HG02943 (cell line): ENCODE measurements at regions not wholly inside any gene's neighbourhood (a gene's known extent, or its start where the extent isn't known, plus 50 kb on each side); places are given as distances from the start of the nearest gene placed in this dataset.
"Not testable (repeated sequence)": the region's sequence is repeated elsewhere in the genome, so short reads cannot be mapped to it uniquely, and the experiment has no call there.

Experiments
- ATAC-seq: cut with Tn5 transposase; IDR thresholded peaks from one replicate; pipeline ENCODE4 v1.9.1; 2021; ENCODE audit warnings: mild to moderate bottlenecking, low read depth, moderate library complexity; ENCODE audit not compliant: unreplicated experiment

DNA sequence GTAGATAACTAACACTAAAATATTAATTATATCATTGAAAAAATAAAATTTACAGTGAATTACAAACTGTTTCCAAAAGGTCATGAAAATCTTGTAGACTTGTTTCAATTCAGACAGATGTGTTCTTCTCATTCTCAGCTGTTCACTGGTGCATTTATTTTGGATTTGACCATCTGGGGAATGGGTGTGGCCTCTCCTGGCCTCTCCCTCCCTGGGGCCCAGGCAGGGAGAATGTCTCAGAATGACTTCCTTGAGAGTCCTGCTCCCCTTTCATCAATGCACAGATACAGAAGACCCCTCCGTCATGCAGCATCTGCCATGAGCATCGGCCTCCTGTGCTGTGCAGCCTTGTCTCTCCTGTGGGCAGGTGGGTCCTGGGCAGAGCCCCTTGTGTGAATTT, 192.8 kb upstream of the PRSS58 start:
- ATAC-seq, result no peak

DNA sequence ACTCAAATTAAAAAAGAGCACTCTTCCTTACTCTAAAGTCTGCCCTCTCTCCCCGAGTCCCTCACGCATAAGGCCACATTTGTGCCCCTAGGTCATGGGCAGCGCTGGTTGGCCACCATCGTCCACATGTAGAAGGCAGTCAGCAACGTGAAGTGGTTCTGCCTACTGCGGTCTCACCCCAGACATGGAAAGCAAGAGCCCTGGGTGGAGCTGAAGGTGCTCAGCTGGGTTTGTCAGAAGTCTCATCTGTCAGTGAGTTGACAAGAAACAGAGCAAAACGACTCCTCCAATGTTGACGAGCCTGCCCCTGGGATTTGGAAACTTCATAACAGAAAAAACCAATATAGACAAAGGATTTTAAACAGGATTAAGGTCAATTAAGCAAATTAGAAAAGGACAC, 192.3 kb upstream of the PRSS58 start:
- no peak for ATAC-seq

DNA sequence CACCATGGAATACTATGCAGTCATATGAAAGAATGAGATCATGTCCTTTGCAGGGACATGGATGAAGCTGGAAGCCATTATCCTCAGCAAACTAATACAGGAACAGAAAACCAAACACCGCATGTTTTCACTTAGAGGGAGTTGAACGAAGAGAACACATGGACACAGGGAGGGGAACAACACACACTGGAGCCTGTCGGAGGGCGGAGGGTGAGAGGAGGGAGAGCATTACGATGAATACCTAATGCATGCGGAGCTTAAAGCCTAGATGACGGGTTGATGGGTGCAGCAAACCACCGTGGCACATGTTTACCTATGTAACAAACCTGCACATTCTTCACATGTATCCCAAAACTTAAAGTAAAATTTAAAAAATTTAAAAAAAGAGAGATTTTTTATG, 191.0 kb upstream of the PRSS58 start:
- ATAC-seq, result not testable (repeated sequence)

DNA sequence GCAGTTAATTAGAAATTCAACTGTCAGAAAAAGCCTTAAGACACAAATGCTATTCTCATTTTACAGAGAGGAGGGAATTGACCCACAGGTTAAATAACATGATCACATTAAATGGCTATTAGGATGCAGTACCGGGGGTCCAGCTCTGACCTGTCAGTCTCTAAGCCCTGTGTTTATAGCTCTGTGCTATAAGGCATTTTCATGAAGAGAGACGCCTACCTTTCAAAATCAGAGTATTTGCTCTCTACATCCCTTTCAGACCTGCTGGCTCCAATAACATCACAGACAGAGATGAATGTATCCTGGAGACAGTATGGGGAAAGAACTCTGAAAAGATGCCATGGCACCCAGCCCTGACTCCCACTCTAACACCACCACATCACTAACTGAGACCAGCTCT, 189.9 kb upstream of the PRSS58 start:
- ATAC-seq, result no peak

DNA sequence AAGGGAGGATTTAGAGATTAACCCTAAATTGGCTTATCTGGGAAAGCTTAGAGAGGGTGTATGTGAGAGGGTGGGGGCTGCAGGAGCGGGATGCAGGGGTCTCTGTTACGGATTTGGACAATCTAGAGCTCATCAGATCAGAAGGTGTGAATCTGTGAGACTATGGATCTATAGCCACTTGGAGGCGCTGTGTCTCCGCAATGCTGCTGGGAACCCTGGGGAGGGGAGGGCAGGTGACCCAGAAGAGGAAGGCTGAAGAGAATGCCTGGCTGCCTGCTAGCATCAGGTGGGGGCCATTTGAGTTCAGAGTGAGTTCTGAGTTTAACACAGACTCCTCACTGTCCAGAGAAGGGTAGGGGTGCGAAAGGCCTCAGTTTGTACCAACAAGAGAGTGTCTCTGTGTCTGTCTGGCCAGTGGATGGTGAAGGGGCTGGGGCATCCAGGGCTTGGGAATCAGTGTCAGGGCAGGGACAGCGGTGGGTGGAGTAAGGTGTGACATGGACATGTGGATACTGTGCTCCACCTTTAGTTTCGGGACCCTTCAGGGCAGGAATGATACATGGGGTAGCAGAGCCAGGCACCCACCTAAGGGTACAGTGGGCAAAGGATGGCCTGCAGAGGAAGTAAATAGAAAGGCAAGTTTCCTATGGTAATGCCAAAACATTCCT, 187.3 kb upstream of the PRSS58 start:
- no peak for ATAC-seq

DNA sequence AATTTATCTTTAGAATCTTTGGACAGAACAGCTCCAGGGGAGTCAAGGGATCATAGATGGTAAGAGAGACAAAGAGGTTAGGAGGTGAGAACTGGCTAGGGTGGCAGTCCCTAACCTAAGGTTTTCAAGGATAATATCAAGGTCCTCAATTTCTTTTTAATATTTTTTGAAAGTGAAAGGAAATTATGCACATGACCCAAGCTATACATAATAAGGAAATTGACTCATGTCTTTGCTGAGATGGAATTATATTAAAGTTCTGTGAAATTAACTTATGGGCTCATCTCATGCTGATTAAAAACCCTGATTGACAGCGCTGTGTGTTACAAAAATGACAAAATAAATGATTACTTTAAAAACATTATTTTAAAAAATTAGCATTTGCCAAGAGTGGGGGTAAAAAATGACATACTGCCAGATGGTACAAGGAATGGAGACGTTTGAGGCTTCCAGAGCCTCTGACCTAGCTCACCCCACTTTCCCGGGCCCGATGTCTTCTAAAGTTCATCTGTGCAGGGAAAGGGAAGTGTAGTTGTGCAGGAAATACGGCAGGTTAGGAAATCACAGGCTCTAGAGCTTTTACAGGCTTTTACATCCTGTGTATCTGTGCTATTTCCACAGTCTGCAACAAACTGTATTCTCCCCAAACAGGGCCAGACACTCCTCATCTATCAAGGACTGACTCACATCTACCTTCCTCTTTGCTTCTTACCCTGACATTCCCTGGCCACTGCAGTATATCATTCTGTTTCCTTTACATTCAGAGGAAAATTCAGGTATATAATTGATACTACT, 185.6 kb upstream of the PRSS58 start:
- no peak for ATAC-seq

DNA sequence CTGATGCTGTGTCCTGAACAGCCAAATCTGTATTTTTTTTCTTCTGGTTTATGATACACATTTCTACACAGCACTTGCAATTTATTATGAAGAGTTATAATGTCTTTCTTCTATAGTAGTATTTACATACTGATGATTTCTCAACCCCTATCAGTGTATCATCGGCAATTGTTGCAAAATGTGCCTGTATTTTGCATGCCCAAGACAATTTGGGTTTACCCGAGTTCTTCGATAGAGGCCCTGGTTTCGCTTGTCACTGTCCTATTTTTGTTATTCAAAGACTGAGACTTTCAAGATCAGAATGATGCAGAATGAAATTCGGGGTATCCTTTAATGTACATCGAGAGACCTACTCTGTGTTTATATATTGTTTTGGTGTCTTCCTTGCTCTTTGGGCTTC, 184.5 kb upstream of the PRSS58 start:
- ATAC-seq, result no peak

DNA sequence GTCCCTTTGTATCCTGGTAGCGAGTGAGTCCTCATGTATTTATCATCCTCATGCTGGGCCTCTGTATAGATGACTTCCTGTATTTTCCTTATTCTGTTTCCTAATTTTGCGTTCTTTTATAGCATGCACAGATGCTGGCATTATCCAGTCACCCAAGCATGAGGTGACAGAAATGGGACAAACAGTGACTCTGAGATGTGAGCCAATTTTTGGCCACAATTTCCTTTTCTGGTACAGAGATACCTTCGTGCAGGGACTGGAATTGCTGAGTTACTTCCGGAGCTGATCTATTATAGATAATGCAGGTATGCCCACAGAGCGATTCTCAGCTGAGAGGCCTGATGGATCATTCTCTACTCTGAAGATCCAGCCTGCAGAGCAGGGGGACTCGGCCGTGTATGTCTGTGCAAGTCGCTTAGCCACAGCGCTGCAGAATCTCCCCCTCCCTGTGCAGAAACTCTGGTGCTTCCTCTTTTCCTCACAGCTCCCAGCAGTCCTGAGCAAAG, 183.1 kb upstream of the PRSS58 start:
- no peak for ATAC-seq

DNA sequence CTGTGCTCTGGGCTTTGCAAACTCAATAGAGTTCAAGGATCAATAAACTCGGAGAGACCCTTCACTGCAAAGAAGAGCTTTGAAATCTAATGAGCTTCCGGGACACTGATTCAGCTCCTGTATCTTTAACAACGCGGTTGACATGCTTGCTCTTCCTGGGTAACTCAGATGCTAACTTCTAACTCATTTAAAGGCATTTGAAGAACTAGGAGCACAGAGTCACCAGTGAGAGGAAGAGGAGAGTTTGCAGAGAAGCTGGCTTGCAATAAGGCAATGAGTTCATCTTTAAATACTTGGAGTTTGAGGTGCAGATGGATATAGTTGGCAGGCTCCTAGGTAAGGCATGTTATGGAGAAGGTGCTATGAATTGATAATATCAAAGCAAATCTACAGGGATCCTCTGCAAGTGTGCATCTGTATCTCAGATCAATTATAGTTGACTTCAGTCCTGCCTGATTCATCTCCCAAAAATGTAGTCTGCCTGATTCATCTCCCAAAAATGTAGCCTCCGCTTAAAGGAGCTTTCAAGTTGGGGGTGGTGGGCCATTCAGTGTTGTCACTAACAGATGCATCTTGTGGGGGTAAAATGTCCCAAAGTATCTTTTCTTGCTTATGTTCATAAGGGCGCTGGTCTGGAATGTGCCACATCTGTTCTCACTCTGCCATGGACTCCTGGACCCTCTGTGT, 182.5 kb upstream of the PRSS58 start:
- no peak for ATAC-seq

DNA sequence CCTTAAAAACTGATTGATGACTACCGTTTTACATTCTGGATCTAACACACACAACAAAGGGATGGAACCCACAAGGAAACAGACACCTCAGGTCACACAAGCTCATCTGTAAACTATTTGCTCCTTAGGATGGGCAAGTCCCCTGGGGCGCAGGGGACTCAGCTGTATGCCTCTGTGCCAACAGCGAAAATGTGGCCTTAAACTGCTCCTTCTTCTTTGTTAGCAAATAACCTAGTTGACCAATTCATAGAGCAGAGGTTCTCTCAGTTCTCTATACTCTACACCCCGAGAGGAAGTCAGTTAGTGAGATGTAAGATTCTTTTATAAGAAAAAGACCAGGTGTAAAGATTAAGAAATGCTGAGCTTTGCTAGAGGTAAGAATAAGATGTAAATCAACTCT, 181.9 kb upstream of the PRSS58 start:
- ATAC-seq, result no peak

DNA sequence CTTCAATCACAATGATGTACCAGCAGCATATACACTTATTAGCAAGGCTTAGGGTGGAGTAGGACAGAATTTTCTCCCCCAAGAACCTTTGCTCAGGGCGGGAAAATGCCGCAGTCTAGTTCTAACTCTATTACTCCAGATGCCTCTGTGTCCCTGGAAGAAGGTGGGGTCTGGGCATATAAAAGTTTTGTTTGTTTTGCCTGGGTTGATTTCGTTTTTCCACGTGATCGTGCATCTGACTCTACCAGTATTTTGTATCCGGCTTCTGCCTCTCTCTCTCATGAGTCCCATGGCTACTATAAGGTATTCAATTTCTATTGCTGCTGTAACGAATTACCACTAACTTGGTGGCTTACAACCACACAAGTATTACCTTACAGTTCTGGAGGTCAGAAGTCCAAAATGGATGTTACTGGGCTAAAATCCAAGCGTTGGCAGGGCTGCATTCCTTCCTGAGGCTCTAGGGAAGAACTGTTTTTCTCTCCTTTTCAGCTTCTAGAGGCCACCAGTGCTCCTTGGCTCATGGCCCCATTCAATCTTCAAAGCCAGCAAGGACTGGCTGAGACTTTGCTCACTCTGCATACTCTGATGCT, 181.2 kb upstream of the PRSS58 start:
- ATAC-seq, result no peak

DNA sequence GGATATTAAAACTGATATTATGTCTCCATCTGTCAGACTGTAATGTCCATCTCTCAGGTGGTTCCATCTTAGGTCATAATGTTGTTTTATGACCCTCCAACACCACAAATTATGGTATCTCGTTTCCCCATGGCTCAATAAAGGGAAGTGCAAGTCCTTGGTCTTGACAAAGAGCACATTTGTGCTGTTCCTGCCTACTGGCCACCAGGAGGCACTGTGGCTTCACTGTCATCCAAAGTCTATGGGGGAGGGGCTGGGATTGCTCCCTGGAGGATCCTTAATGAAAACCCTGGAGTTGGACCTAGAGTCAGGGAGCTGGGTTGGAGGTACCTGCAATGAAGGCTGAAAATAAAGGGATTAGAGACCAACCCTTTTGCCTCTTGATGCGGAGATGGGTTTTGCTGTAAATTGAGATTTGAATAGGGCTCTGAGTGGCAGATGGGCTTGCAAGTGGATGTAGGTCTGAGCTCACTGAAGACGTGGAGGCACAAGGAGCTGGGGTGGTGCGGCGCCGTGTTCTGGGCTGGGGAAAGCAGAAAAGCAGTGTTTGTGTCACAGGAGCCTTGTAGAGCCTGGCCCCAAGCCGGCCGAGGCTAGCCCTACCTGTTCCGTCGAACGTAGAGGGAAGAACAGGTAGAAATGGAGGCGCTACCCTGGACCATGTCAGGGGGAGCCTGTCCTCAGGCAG, 180.5 kb upstream of the PRSS58 start:
- no peak for ATAC-seq

DNA sequence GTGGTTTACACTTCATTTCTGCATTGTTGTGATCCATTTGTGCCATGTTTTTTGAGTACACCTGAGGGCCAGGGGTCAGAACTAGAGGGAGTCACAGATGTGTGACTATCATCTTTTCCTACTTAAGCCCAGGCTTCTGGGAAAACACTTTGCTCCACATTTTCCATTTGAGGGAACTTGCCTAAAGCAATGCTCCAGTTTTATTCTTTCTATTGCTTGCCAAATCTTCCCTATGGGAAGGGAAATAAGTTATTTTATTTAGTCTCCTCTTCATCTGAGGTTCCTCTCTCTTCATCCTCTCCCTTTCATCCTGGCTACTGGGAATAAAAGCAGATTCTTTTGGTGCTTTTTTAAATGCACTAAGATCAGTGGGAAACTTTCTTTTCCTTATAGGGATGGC, 179.9 kb upstream of the PRSS58 start:
- no peak for ATAC-seq

DNA sequence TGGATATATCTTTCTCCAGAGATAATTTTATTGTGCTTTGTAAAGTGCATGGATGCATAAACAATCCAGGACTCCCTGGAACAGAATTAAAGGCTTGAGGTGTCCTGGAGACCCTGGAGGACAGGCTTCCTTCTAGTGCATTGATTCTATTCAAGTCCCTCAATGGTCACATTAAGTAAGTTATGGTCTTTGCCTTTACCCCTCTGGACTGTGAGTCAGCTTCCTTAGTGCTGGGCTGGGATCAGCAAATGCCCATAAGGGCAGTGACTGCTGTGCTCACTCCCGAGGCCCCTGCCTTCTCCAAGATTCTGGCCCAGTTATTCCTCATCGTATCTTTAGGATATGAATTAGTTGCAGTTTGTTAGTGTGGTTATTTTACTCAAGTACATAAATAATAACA, 178.7 kb upstream of the PRSS58 start:
- ATAC-seq, result no peak

DNA sequence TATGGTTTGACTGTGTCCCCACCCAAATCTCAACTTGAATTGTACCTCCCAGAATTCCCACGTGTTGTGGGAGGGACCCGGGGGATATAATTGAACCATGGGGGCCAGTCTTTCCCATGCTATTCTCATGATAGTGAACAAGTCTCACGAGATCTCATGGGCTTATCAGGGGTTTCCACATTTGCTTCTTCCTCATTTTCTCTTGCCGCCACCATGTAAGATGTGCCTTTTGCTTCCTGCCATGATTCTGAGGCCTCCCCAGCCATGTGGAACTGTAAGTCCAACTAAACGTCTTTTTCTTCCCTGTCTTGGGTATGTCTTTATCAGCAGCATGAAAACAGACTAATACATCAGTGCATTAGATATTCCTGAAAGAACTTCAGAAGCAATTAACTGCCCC, 177.7 kb upstream of the PRSS58 start:
- not testable (repeated sequence) for ATAC-seq

DNA sequence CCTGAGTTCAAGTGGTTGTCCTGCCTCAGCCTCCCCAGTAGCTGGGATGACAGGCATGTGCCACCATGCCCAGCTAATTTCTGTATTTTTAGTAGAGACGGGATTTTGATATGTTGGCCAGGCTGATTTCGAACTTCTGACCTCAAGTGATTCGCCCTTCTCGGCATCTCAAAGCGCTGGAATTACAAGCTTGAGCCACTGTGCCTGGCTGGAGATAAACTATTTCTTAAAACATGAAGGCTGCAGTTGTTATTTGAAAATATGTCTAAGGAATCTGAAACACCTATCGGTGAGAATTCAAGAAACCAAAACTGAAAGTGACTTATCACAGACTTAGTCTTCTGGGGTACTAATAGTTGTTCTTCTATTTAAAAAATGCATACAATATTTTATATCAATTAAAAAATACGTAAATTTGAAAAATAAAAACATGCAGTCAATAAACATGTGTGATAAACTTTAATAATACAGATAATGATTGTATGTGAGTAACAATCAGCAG, 176.9 kb upstream of the PRSS58 start:
- no peak for ATAC-seq

DNA sequence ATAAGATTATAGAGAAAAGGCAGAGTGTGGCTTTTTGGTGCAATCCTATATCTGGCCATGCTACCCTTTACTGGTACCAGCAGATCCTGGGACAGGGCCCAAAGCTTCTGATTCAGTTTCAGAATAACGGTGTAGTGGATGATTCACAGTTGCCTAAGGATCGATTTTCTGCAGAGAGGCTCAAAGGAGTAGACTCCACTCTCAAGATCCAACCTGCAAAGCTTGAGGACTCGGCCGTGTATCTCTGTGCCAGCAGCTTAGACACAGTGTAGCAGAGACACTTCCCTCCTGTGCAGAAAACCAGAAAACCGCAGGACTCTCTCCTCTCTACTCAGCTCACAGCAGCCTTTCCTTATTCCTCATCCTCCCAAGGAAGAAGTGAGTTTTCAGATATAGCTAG, 176.3 kb upstream of the PRSS58 start:
- not testable (repeated sequence) for ATAC-seq

DNA sequence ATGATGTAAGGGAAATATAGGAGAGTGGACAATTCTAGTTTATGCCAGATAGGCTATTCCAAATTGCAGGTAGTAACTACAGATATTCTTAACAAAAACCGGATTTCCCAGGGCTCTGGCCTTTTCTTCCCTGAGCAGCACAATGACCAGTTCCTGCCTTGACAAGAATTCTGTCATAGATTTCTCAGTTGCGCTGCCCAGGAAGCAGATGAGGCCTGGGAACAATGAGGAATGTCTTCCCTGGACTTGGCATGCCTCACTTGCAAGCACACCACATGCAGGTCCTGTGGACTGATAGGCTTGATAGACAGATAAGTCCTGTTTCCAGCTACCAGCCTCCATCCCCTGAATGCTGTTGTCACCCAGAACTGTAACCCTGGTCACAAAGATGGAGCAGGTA, 174.5 kb upstream of the PRSS58 start:
- no peak for ATAC-seq

DNA sequence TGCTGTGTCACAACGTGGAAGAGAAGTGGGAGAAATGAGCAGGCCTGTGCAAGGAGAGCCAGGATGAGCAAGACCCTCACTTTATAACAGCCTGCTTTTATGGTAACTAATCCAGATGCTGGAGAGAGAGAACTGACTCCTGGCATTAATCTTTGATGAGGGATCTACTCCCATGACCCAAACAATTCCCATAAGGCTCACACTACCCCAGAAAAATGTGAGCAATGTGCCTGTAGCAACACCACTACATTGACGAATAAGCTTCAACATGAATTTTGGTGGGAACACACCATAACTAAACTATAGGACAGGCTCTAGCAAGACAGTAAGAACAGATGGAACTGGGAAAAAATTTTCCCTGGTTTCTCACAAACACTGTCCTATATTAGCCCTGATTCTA, 173.6 kb upstream of the PRSS58 start:
- ATAC-seq, result no peak

DNA sequence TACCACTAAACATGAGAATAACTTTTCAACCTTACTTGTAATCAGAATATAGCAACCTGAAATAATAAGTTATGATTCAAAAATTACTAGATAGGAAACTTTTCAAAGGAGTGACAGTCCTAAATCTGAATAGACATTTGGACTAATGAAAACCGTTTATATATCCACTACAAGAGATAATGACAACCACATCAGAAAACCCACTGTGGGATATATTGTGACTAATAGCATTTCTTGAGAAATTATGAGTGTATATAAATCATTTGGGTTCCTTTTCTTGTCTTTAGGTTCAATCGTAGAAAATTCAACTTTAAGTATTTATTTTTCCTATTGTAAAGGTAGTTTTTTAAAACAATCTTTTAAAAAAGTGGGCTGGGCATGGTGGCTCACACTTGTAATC, 170.2 kb upstream of the PRSS58 start:
- ATAC-seq, result no peak
